ENCODE measurements at regions not wholly inside any gene's neighbourhood (a gene's known extent, or its start where the extent isn't known, plus 50 kb on each side); places are given as distances from the start of the nearest gene placed in this dataset.

DNA sequence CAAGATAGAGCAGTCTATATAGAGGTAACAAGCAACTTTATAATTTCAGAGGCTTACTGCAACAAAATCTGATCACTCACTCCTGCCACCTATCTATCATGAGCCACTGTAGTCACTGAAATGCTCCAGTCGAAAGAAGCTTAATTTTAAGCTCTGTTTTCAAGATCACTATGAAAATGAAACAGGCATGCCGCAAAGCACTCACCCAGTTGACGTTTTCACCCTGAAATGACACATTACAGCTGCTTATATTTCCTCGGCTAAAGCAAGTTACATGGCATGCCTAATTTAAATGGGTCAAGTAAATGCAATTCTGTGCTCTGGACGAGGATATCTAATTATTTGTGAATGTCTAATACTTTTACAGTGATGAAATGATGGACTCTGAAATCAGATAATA lies 616.3 kb downstream of the FAM181B start:
- TF ChIP-seq POLR2AphosphoS5 (IDR thresholded peaks at IDR 0.05) = no peak
- no peak for TF ChIP-seq POLR2A (IDR thresholded peaks at IDR 0.05)
- TF ChIP-seq, protein P1, sequence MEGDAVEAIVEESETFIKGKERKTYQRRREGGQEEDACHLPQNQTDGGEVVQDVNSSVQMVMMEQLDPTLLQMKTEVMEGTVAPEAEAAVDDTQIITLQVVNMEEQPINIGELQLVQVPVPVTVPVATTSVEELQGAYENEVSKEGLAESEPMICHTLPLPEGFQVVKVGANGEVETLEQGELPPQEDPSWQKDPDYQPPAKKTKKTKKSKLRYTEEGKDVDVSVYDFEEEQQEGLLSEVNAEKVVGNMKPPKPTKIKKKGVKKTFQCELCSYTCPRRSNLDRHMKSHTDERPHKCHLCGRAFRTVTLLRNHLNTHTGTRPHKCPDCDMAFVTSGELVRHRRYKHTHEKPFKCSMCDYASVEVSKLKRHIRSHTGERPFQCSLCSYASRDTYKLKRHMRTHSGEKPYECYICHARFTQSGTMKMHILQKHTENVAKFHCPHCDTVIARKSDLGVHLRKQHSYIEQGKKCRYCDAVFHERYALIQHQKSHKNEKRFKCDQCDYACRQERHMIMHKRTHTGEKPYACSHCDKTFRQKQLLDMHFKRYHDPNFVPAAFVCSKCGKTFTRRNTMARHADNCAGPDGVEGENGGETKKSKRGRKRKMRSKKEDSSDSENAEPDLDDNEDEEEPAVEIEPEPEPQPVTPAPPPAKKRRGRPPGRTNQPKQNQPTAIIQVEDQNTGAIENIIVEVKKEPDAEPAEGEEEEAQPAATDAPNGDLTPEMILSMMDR (IDR thresholded peaks at IDR 0.05) = no peak
- no peak for TF ChIP-seq EP300 (IDR thresholded peaks at IDR 0.05)
- WGBS, 2 donors = 54 to 67% methylated on average over 5 of the region's 5 CpGs
- no peak overlapping the region for H3K4me3 ChIP-seq
- H3K27ac ChIP-seq = no peak overlapping the region
- no peaks in the 10 kb centered on the region for H3K27me3 ChIP-seq
- H3K4me1 ChIP-seq = no peaks in the 10 kb centered on the region
- no peak for ATAC-seq (ENCODE audit: low FRiP score in 2 of 2)
- no peaks in the 10 kb centered on the region for H3K36me3 ChIP-seq
- no peak for DNase-seq
- no peaks in the 10 kb centered on the region for H3K9me3 ChIP-seq

DNA sequence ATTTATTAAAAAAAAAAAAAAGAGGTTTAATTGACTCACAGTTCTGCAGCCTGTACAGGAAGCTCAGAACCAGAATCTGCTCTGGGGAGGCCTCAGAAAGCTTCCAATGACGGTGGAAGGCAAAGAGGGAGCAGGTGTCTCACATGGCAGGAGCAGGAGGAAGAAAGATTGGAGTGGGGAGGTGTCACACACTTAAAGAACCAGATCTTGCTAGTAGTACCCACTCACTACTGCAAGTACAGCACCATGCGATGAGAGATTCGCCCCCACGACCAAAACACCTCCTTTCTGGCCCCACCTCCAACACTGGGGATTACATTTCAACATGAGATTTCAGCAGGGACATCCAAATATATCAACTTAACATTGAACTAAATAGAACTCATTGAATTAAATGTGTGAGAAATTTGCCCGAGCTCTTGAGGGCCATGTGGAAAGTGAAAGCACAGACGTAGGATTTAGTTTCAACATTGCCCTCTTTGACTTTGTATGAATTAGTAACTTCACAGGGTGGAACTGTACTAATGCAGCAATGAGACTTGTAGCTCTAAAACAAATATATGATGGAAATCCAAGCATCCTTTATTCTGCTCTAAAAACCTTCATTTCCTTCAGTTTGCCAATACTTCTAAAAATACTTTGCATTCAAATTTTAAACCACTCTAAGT lies 628.2 kb downstream of the FAM181B start:
- Histone ChIP-seq H3K36me3 (no peaks in the 10 kb centered on the region), H3K27me3 (no peaks in the 10 kb centered on the region), H3K9me3 (no peaks in the 10 kb centered on the region), H3K4me3 (no peak overlapping the region), H3K4me1 (no peaks in the 10 kb centered on the region), H3K27ac (no peak overlapping the region)
- no peak for DNase-seq
- WGBS, 2 donors = 49 to 60% methylated on average over 6 of the region's 6 CpGs
- ATAC-seq (ENCODE audit: low FRiP score in 2 of 2) = no peak
- no peak for TF ChIP-seq POLR2A (IDR thresholded peaks at IDR 0.05)
- no peak for TF ChIP-seq POLR2AphosphoS5 (IDR thresholded peaks at IDR 0.05)
- TF ChIP-seq, protein P1 (IDR thresholded peaks at IDR 0.05) = no peak
- no peak for TF ChIP-seq EP300 (IDR thresholded peaks at IDR 0.05)

DNA sequence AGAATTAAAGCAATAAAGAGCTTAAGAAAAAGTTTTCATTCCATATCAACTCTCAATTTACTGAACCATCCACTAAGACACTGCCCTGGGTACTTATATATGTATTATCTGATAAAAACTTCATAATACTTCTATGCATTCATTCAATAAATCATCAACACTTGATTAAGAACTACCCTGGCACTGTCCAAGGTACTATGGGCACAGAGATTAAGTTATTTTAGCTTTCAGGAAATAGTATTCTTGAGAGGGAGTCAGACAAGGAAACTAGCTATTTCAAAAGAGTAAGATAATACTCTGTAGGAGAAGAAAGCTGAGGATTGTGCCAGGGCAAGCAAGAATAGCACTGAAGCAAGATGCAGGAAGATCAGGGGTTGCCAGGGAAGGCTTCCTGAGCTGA lies 640.8 kb downstream of the FAM181B start:
- Histone ChIP-seq H3K36me3 (no peaks in the 10 kb centered on the region), H3K4me3 (no peak overlapping the region), H3K4me1 (no peaks in the 10 kb centered on the region), H3K27me3 (no peaks in the 10 kb centered on the region), H3K27ac (no peak overlapping the region), H3K9me3 (no peaks in the 10 kb centered on the region)
- DNase-seq = no peak
- TF ChIP-seq POLR2AphosphoS5 (IDR thresholded peaks at IDR 0.05) (no peak), EP300 (IDR thresholded peaks at IDR 0.05) (no peak), POLR2A (IDR thresholded peaks at IDR 0.05) (no peak)
- TF ChIP-seq, protein P1 (IDR thresholded peaks at IDR 0.05) = no peak
- ATAC-seq (ENCODE audit: low FRiP score in 2 of 2) = no peak

DNA sequence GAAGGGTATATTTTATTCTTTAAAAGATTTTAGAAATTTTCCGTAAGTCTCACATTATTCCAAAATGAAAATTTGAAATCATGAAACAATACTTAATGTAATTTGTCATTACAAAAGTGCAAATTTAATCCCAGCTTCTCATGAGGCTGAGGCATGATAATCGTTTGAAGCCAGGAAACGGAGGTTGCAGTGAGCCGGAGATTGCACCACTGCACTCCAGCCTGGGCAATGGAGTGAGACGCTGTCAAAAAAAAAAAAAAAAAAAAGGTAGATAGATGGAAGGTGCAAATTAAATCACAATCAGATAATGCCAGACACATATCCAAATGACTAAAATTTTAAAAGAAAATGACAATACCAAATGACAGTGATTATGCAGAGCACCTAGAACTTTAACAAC lies 644.2 kb downstream of the FAM181B start:
- H3K36me3 ChIP-seq = no peaks in the 10 kb centered on the region
- ATAC-seq (ENCODE audit: low FRiP score in 2 of 2) = no peak
- WGBS, 2 donors = 82 to 86% methylated on average over 5 of the region's 5 CpGs

DNA sequence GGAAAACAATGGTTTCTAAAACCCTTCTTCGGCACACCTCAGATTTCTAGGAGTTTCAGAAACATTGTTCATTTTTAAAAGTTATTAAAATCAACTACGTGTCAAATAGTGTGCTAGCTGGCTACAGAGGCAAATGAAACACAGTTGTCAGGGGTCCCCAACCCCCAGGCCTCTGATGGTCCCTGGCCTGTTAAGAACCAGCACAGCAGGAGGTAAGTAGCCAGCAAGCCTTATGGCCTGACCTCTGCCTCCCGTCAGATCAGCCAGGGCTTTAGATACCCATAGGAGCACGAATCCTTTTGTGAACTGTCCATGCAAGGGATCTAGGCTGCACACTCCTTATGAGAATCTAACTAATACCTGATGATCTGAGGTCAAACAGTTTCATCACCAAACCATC lies 648.2 kb downstream of the FAM181B start:
- TF ChIP-seq, protein P1 (IDR thresholded peaks at IDR 0.05) = no peak
- TF ChIP-seq POLR2AphosphoS5 (IDR thresholded peaks at IDR 0.05) = no peak
- TF ChIP-seq EP300 (IDR thresholded peaks at IDR 0.05) = no peak
- no peak for TF ChIP-seq POLR2A (IDR thresholded peaks at IDR 0.05)
- ATAC-seq (ENCODE audit: low FRiP score in 2 of 2) (no peak), DNase-seq (no peak)
- Histone ChIP-seq H3K4me1 (no peaks in the 10 kb centered on the region), H3K4me3 (no peak overlapping the region), H3K27ac (no peak overlapping the region), H3K9me3 (no peaks in the 10 kb centered on the region), H3K36me3 (no peaks in the 10 kb centered on the region), H3K27me3 (no peaks in the 10 kb centered on the region)
- 78 to 80% methylated on average over 4 of the region's 4 CpGs for WGBS, 2 donors

More for the DNA sequence above, 644.2 kb downstream of the FAM181B start:
- Histone ChIP-seq H3K4me1 (no peaks in the 10 kb centered on the region), H3K27ac (no peak overlapping the region), H3K4me3 (no peak overlapping the region), H3K27me3 (no peaks in the 10 kb centered on the region), H3K9me3 (no peaks in the 10 kb centered on the region)
- DNase-seq = no peak
- TF ChIP-seq EP300 (IDR thresholded peaks at IDR 0.05) = no peak
- TF ChIP-seq POLR2AphosphoS5 (IDR thresholded peaks at IDR 0.05) = no peak
- TF ChIP-seq POLR2A (IDR thresholded peaks at IDR 0.05) = no peak
